HL-60 (cell line): ENCODE measurements at regions not wholly inside any gene's neighbourhood (a gene's known extent, or its start where the extent isn't known, plus 50 kb on each side); places are given as distances from the start of the nearest gene placed in this dataset.

ENCODE experiments used
- DNase-seq, 2 experiments: peaks; one replicate each; pipeline ENCODE4 v3.0.0-alpha.2; 2010 to 2020; ENCODE audit warnings: low read depth in 1 of 2, low spot score in 1 of 2
- H3K27ac ChIP-seq: fragments of 250-450 bp; sonication (Bioruptor Pico); replicated peaks from 2 replicates; pipeline ENCODE4 v1.5.1; 2020; ENCODE audit warnings: mild to moderate bottlenecking, moderate library complexity
- H3K27me3 ChIP-seq: fragments of 250-450 bp; sonication (Bioruptor Pico); 2 replicates; pipeline ENCODE4 v1.5.1; 2021; ENCODE audit warnings: mild to moderate bottlenecking, moderate library complexity; ENCODE audit not compliant: insufficient read depth, poor library complexity, severe bottlenecking
- H3K4me3 ChIP-seq: replicated peaks from 2 replicates; pipeline ENCODE4 v1.5.1; 2011; ENCODE audit warnings: mild to moderate bottlenecking, control low read depth, low read length; ENCODE audit not compliant: insufficient read depth
- CTCF ChIP-seq: IDR thresholded peaks from one replicate; pipeline ENCODE4 v1.5.1; 2011; ENCODE audit warnings: low read length, control low read depth, inconsistent platforms; ENCODE audit not compliant: insufficient read depth
- GABPA ChIP-seq: IDR thresholded peaks from 2 replicates; pipeline ENCODE4 v1.6.1; 2012; ENCODE audit warnings: low read depth
- POLR2AphosphoS5 ChIP-seq: IDR thresholded peaks from 2 replicates; pipeline ENCODE4 v1.6.1; 2012; ENCODE audit warnings: low read depth
- REST ChIP-seq: IDR thresholded peaks from 2 replicates; pipeline ENCODE4 v1.6.1; 2012; ENCODE audit warnings: low read depth; ENCODE audit not compliant: insufficient replicate concordance
- SPI1 ChIP-seq: IDR thresholded peaks from 2 replicates; pipeline ENCODE4 v1.6.1; 2012; ENCODE audit warnings: low read depth, mild to moderate bottlenecking, borderline replicate concordance

- TF ChIP-seq CTCF = no peak
- TF ChIP-seq POLR2AphosphoS5 = no peak
- no peak for TF ChIP-seq GABPA
- TF ChIP-seq SPI1 = no peak
- no peak for TF ChIP-seq REST
- DNase-seq = no peak
- Histone ChIP-seq H3K27me3 (no peaks in the 10 kb centered on the region), H3K4me3 (no peak overlapping the region), H3K27ac (no peak overlapping the region)
Measured at GRCh38 chr5:54736003-54736797, 218.6 kb downstream of the SNX18 start.

GRCh38 chr5:54733101-54733500, 215.5 kb downstream of the SNX18 start:
- TF ChIP-seq GABPA (no peak), CTCF (no peak), REST (no peak), SPI1 (no peak), POLR2AphosphoS5 (no peak)
- DNase-seq = no peak
- no peak overlapping the region for H3K27ac ChIP-seq
- no peak overlapping the region for H3K4me3 ChIP-seq
- H3K27me3 ChIP-seq = no peaks in the 10 kb centered on the region

GRCh38 chr5:54732108-54732507, 214.5 kb downstream of the SNX18 start:
- Histone ChIP-seq H3K4me3 (no peak overlapping the region), H3K27me3 (no peaks in the 10 kb centered on the region), H3K27ac (no peak overlapping the region)
- TF ChIP-seq REST = no peak
- TF ChIP-seq POLR2AphosphoS5 = no peak
- TF ChIP-seq GABPA = no peak
- TF ChIP-seq SPI1 = no peak
- no peak for TF ChIP-seq CTCF
- DNase-seq = no peak
